ENCODE measurements at regions not wholly inside any gene's neighbourhood (a gene's known extent, or its start where the extent isn't known, plus 50 kb on each side); places are given as distances from the start of the nearest gene placed in this dataset.

- TF ChIP-seq CTCF (conservative IDR thresholded peaks at IDR 0.05; ENCODE audit: low read length) (no peak), EZH2phosphoT487 (IDR thresholded peaks at IDR 0.05; ENCODE audit: borderline replicate concordance, low read depth, low read length) (no peak)
These were observed 523.5 kb upstream of the CAMK1G start for GRCh38 chr1:209059981-209060380.
